HCEC 1CT (cell line): ENCODE measurements at regions not wholly inside any gene's neighbourhood (a gene's known extent, or its start where the extent isn't known, plus 50 kb on each side); places are given as distances from the start of the nearest gene placed in this dataset.

Experiments used
- DNase-seq: peaks from one replicate; pipeline ENCODE4 v3.0.0-alpha.2; 2017

GRCh38 chr4:189305500-189305899, 635.2 kb upstream of the FRG1 start:
- no peak for DNase-seq

DNA sequence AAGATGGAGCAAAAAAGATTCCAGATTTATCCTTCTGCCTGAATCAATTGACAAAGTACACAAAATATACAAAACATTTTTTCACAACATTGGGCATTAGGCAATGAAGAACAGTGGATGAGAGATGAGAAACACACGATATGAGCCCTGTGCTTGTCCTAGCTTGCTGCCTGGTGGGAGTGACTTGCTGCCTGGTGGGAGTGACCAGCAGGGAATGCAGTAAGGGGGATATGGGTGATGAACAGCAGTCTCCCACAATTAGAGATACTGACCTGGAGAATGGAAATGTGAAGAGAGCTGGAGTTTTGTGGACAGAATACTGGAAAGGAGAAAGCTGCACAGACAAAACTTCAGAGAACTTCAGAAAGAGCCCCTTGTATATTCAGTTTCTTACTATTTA, 629.4 kb upstream of the FRG1 start:
- DNase-seq, result no peak

- no peak for DNase-seq
These were observed 627.6 kb upstream of the FRG1 start for GRCh38 chr4:189313064-189313463.

DNA sequence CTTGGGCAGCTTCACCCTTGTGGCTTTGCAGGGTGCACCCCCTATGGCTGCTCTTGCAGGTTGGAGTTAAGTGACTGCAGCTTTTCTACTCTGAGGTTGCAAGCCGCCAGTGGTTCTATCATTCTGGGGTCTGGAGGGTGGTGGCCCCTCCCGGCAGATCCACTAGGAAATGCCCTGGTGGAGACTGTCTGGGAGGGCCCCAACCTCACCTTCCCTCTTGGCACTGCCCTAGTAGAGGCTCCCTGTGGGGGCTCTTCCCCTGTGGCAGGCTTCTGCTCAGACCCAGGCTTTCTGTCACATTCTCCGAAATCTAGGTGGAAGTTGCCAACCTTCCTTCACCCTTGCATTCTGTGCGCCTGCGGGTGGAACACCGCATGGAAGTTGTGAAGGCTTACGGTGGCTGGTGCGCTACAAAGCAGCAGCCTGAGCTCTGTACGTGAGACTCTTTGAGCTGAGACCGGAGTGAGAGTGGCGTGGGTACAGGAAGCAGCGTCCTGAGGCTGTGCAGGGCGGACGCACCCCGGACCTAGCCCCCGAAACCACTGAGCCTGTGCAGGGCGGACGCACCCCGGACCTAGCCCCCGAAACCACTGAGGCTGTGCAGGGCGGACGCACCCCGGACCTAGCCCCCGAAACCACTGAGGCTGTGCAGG, 626.7 kb upstream of the FRG1 start:
- DNase-seq, result no peak

DNA sequence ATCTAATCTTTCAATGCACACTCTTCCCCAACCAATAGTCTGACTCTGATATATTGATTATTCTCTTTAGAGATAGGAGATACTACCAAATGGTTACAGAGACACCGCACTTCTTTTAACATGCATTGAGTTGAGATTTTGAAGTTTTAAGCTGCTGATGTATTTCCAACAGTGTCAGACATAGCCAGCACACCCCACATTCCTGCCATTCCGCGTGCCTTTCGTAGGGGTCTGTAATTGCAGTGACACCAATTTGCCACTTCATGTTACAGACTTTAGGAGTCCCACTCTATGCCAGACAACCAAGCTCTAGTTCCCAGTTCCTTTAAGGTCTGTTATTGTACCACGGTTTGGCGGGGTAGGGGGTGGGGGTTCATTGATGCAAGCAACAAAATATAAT, 618.2 kb upstream of the FRG1 start:
- DNase-seq, result no peak

DNA sequence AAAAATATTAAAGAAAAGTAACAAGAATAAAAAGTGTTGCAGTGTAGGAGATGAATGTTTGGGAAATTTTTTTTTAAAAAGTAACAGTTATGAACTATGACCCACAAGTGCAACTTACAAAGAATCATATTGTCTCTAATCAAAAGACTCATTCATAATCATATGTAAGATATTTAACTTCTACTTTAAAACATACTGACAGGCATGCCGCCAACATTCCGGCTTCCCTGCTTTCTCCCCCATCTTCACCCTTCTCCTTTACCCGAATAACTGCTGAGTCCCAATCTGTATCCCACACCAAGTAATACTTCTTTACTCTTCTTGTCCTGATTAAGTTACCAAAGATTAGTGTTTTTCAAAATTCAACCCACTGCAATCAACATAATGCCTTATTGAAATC, 598.8 kb upstream of the FRG1 start:
- no peak for DNase-seq

GRCh38 chr4:189355590-189355989, 585.1 kb upstream of the FRG1 start:
- DNase-seq, result no peak

GRCh38 chr4:189362364-189362763, 578.3 kb upstream of the FRG1 start:
- no peak for DNase-seq

GRCh38 chr4:189364032-189364449, 576.6 kb upstream of the FRG1 start:
- DNase-seq, result no peak

GRCh38 chr4:189365451-189365850, 575.2 kb upstream of the FRG1 start:
- DNase-seq, result no peak

- no peak for DNase-seq
These were observed 572.8 kb upstream of the FRG1 start for GRCh38 chr4:189367832-189368231.

GRCh38 chr4:189374176-189374575, 566.5 kb upstream of the FRG1 start:
- no peak for DNase-seq

- DNase-seq, result no peak
These were observed 563.8 kb upstream of the FRG1 start for GRCh38 chr4:189376901-189377300.

DNA sequence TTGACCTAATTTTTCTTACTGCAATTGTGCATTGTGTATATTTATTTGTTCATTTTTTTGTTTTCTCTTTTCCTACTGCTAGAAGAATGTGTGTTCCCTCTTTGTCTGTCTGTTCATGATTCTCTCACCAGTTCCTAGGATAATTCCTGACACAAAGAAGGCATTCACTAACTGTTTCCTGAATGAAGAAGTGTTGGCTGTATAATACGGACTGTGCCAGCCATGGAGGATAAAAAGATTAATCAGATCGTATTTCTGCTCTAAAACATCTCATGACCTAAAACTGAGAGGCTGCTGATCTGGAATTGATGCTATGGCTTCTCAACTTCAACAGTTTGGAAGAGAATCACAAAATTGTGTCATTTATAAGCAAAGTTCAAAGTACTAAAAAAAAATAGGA, 563.1 kb upstream of the FRG1 start:
- no peak for DNase-seq

DNA sequence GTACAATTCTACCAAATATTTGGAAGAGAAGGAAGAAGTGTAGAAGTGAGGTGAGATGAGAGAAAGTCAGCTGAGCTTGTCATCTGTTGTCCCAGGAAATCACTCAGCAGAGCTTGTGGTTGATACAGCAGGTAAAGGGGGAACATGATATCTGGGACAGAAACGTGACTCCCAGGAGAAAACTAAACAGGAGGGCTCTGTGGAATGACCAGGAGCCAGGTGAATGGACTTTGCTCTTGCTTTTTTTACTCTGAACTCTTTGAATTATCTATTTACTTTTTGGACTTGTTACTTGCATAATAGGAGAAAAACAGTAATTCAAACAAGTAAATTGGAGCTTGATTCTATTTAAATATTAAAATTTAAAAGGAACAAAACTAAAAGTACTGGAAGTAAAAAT, 555.6 kb upstream of the FRG1 start:
- no peak for DNase-seq

DNA sequence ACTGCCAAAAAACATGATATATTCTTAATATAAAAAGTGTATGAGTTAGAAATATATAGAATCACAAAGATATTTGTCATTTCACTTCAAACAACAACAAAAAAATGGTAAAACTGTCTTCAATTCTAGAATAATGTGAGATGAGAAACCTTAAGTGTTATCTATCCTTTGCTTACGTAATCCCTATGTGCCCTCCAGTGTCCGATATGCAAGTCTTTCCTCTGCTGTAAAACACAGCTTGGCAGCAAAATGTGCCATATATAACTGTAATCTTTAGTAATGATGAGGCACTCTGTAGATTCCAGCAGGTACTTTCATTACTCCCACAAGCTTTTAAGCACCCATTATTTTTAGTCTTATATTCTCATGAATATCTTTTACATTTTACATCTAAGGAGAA, 555.1 kb upstream of the FRG1 start:
- no peak for DNase-seq

GRCh38 chr4:189396435-189396834, 544.2 kb upstream of the FRG1 start:
- no peak for DNase-seq

DNA sequence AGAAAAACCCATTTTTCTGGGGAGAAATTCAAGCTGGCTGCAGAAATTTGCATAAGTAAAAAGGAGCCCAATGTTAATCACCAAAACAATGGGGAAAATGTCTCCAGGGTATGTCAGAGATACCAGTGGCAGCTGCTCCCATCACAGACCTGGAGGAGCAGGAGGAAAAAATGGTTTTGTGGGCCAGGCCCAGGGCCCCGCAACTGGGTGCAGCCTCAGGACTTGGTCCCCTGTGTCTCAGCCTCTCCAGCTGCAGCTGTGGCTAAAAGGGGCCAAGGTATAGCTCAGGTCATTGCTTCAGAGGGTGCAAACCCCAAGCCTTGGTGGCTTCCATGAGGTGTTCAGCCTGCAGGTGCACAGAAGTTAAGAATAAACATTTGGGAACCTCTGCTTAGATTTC, 536.4 kb upstream of the FRG1 start:
- no peak for DNase-seq

- DNase-seq, result no peak
These were observed 531.5 kb upstream of the FRG1 start for GRCh38 chr4:189409158-189409557.

DNA sequence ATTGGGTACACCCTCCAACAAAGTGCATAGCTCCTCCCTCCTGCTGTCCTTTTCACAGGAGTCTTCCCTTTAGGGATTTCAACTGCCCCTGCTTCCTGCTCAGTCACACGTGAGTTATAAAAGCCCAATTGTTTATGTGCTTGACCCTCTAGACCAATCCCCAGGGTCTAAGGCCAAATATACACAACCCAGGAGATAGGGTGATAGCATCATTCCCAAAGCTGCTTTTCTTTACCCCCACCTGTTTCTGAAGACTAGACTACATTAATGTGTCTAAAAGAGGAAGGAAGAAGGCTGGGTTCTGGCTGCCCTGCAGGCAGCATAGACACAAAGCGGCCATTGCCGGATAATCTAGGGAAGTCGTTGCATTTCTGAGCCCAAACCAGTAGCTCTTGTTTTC, 526.7 kb upstream of the FRG1 start:
- DNase-seq, result no peak

GRCh38 chr4:189420572-189420971, 520.1 kb upstream of the FRG1 start:
- no peak for DNase-seq

DNA sequence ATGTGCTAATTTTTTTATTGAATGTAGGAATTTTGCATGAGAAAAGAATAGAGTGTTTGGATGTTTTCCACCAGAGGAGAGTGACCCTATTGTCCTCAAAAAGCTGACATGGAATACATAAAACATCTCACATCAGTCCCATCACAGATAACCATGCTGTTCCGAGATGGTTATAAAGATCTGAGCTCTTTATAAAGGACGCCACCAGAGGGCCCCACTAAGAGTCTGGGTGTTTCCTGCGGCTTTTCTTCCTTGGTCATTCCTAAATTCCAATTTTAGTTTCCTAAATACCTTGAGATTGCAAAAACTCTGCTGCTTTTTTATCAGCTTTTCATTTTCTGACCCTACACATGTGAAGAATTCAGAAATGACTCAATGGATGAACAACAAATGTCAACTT, 504.5 kb upstream of the FRG1 start:
- no peak for DNase-seq

DNA sequence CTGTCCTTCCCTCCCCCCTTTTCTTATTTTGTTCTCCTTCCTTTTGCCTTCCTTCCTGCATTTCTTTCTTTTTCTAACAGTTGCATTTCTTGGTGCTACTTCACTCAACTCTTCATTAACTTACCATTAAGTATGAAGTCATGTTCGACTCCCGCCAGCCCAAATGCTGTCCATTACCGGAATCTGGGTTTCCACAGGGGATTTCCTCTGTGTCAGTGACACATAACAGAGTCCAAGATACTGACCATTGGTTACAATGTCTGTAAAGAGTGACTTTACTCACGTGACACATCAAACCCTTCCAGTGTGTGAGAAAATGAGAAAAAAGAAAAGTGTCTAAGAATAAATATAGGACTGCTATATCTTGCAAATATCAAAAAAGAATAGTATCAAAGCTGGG, 500.0 kb upstream of the FRG1 start:
- no peak for DNase-seq

DNA sequence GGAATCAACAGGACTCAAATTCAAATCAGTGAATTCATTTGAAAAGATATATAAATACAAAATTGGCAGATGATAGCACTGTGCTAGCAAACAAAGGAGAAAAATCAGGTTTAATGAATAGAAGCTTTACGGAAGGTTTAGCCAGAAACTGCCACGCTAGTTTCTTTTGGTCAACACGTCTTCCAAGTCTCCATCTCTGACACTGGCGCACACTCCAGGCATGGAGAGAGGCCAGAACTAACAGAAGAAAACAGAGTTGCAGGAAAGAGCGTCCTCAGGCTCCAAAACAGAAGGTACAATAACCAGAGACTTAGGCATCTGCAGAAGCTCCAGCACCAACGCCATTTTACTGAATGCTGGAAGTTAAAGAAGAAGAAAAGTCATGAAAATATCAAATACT, 497.3 kb upstream of the FRG1 start:
- DNase-seq, result no peak

- DNase-seq, result no peak
These were observed 495.1 kb upstream of the FRG1 start for GRCh38 chr4:189445613-189446012.

DNA sequence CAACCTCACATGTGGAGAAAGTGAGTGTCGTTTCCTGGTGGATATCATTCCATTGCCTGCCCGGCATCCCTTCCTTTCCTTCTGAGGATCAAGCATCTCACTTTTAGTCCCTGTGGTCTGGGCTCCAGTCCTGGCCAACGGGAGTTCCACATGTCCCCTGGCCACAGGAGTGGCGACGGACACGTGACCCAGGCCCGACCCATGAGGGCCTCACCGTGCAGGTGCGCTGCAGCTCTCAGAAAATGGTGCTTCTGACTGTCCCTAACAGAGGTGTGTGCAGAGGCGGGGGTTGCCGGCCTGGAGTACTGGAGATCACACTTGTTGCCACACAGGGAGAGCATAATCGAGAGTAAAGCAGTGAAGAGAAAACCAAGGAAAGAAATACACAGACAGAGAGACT, 476.9 kb upstream of the FRG1 start:
- DNase-seq, result no peak
